ENCODE measurements at regions not wholly inside any gene's neighbourhood (a gene's known extent, or its start where the extent isn't known, plus 50 kb on each side); places are given as distances from the start of the nearest gene placed in this dataset.

- in situ Hi-C loops (cut with MboI; ENCODE audit: low sequenced_read_pairs) = no loop called here
Observed at GRCh38 chr10:65291286-65291685, 1634.5 kb upstream of the LRRTM3 start.

DNA sequence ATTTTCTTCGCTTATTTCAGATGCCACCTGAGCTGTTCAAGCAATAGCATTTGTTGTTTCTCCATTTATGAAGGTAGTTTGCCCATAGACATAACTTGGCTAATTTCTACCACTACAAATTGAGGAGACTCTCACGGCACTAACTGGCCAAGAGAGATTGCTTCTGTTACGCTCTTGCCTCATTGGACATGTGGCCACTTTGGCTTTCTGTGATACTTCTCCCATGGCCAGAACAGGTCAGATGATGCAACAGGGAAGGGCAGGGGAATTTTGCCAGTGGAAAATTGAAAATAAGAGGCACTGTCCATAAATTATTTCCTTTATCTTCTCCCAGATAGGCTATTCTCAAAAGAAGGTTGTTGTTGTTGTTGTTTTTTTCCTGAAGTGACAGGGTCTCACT lies 1633.3 kb upstream of the LRRTM3 start:
- in situ Hi-C loops (cut with MboI; ENCODE audit: low sequenced_read_pairs) = no loop called here

DNA sequence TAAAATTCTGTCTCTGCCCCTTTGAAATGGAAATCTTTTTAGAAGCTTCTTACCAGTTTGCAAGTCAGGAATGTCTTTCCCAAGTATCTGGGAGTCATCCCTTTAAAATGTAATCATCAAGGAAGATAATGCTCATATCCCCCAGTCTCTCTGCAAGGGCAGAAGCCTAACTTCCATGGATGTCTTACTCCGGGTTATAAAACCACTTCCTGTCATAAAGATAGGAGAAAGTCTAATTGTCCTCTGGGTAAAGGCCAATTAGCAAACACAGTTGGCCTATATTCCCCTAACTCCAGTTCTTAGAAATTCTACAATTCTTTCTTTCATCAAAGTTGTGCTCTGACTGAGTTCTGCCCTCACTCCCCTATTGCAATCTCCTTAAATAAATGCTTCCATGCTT lies 1631.5 kb upstream of the LRRTM3 start:
- in situ Hi-C loops (cut with MboI; ENCODE audit: low sequenced_read_pairs) = no loop called here

DNA sequence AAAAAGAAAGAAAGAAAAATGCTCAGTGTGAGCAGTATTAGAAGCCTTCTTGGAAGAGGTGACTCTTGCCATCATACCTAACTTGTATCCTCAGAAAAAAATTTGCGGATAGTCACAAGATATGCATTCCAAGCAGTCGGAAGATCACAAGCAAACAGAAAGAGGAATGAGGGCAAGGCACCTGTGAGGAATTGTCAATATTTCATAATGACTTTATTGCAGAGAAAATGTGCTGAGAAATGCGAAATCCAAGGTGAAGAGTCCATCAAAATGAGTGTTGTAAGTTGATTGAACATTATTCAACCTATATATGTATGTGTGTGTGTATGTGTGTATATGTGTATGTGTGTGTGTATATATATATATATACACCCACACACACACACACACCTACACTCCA lies 1624.7 kb upstream of the LRRTM3 start:
- in situ Hi-C loops (cut with MboI; ENCODE audit: low sequenced_read_pairs) = no loop called here

- in situ Hi-C loops (cut with MboI; ENCODE audit: low sequenced_read_pairs) = no loop called here
Observed at GRCh38 chr10:65306201-65306600, 1619.6 kb upstream of the LRRTM3 start.

- in situ Hi-C loops (cut with MboI; ENCODE audit: low sequenced_read_pairs) = no loop called here
Observed at GRCh38 chr10:65312876-65313275, 1613.0 kb upstream of the LRRTM3 start.

- in situ Hi-C loops (cut with MboI; ENCODE audit: low sequenced_read_pairs) = no loop called here
Observed at GRCh38 chr10:65313406-65313805, 1612.4 kb upstream of the LRRTM3 start.

DNA sequence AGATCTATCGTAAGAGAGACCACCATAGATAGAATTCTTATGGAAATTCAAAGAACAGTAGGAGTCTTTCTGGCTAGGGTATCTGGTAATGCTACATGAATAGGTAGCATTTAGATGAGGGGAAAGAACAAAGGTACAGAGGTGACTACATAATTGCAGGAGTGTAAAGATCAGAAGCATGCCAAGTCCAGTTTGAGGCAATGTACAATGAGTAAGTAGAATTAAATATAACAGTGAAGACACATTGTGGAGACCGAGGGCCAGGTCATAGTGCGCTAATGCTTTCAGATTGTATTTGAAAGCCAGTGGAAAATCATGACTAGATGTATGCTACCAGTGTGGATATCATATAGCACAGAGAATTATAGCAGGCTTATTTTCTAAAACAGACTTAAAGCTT lies 1611.6 kb upstream of the LRRTM3 start:
- in situ Hi-C loops (cut with MboI; ENCODE audit: low sequenced_read_pairs) = no loop called here

- in situ Hi-C loops (cut with MboI; ENCODE audit: low sequenced_read_pairs) = no loop called here
Observed at GRCh38 chr10:65319493-65319892, 1606.3 kb upstream of the LRRTM3 start.

GRCh38 chr10:65320236-65321026 lies 1605.4 kb upstream of the LRRTM3 start:
- in situ Hi-C loops (cut with MboI; ENCODE audit: low sequenced_read_pairs) = no loop called here

DNA sequence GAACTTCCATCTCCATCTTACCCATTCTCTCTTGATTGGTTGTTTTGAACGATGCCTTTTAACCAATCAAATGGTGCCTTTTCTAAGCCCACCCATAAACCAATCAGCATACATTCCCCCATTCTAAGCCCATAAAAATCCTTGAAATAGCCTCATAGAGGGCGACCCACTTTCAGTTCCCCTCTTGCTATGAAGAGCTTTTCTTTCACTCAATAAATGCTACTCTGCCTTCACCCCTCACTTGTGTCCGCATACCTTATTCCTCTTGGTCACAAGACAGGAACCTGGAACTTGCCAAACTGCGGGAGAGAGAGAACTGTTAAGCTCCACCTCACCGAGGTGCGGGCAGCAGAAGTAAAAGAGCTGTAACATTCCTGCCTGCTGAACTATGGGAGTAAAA lies 1602.0 kb upstream of the LRRTM3 start:
- in situ Hi-C loops (cut with MboI; ENCODE audit: low sequenced_read_pairs) = no loop called here

DNA sequence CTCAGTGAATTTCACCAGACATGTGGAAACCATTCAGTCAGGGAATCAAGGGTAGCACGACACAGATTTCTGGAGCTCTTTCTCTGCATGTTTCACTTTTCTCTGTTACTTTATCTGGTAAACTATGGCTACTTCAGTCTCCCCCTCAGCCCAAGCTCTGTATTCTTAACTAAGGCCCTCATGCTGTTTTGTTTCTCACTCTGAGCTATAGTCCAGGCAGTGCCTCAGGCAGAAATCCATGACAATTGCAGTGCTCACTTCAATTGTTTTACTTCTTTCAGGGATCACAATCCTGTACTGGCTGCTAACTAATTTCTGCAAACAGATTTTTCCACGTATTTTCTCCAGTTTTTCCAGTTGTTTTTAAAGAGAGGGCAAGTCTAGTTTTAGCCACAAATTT lies 1599.9 kb upstream of the LRRTM3 start:
- in situ Hi-C loops (cut with MboI; ENCODE audit: low sequenced_read_pairs) = no loop called here

- in situ Hi-C loops (cut with MboI; ENCODE audit: low sequenced_read_pairs) = no loop called here
Observed at GRCh38 chr10:65328486-65328885, 1597.3 kb upstream of the LRRTM3 start.

- in situ Hi-C loops (cut with MboI; ENCODE audit: low sequenced_read_pairs) = no loop called here
Observed at GRCh38 chr10:65335311-65335710, 1590.5 kb upstream of the LRRTM3 start.

GRCh38 chr10:65340340-65340739 lies 1585.5 kb upstream of the LRRTM3 start:
- in situ Hi-C loops (cut with MboI; ENCODE audit: low sequenced_read_pairs) = no loop called here

DNA sequence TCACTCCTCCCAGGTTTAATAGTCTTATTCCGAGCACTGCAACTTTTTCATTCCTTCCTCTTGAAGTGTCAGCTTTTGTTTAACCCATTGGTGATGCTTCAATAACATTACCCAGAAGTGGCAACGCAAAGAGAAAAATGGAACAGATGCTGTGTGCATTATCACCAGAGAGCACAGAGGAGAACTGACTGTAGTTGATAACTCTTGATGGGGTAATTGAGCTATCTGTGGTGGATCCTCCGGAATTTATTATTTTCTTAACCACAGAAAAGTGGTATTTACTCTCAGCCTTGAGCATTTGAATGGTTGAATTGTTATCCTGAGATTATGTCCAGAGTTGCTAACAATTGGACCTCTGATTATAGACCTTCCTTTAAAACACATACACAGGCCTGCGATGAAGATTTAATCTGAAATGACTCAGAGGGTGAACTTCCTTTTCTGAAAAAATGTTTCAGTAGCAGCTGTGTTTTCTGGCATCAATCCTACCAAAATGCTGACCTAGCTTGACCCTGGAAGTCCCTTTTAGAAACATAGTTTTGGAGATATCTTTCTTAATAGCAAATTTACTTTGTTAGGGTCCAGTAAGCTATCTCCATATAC lies 1584.4 kb upstream of the LRRTM3 start:
- in situ Hi-C loops (cut with MboI; ENCODE audit: low sequenced_read_pairs) = no loop called here

DNA sequence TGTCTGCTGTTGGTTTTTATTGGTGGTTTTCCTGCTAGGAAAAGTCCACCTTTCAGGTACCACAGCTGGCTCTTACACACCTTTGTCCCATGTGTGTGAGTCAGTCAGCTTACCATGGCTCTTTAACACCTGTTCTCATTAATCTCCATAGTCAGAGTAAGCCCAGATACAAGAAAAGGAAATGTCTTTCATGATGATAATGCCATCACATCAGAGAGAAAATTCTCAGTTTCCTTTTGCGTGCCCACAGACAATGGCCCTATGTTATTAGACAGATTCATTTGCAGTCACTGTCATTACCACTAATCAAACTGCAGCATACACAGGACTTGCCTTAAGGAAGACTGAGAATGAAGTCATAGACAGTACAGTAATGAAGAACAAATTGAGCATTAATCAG lies 1583.6 kb upstream of the LRRTM3 start:
- in situ Hi-C loops (cut with MboI; ENCODE audit: low sequenced_read_pairs) = no loop called here

DNA sequence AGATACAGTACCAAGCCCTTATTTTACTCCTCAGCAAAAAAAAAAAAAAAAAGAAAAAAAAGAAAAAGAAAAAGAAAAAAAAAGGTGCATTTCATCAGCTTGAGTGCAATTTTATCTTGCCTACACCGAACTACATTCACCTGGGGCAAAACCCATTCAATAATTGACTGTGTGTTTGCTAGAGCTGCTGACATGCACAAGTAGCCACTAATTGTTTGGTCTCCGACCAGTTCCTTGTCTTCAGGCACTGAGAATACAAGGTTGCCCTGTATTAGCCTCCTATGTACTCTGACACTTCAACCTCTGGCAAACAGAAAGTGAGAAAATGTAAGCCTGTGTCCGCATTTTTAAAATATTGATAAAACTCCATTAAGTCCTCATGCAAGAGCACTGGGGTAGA lies 1579.4 kb upstream of the LRRTM3 start:
- in situ Hi-C loops (cut with MboI; ENCODE audit: low sequenced_read_pairs) = no loop called here

- in situ Hi-C loops (cut with MboI; ENCODE audit: low sequenced_read_pairs) = no loop called here
Observed at GRCh38 chr10:65348637-65349036, 1577.2 kb upstream of the LRRTM3 start.

GRCh38 chr10:65350611-65351010 lies 1575.2 kb upstream of the LRRTM3 start:
- in situ Hi-C loops (cut with MboI; ENCODE audit: low sequenced_read_pairs) = no loop called here

DNA sequence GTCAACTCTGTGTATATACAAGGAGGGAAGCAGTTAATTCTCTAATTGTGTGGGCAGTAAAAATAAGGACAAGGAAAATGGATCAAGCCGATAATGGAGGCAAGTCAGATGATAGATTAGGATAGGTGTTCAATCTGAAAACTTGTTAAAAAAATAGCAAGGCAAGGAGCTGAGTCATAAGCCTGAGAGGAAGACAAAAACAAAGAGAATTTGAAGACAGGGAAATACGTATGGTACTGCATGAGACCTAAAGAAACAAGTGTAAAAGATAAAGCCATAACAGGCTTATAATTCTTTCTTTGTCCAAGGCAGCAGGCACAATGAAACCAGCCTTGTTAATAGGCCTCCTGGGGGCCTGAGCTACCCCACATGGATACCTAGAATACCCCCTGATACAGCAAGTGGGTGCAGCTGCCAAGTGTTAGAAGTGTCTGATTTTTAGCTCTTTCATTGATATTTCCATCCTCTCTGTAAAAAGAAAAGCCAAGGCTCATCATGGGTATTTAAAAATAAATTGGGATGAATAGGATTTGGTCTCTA lies 1570.6 kb upstream of the LRRTM3 start:
- in situ Hi-C loops (cut with MboI; ENCODE audit: low sequenced_read_pairs) = no loop called here

DNA sequence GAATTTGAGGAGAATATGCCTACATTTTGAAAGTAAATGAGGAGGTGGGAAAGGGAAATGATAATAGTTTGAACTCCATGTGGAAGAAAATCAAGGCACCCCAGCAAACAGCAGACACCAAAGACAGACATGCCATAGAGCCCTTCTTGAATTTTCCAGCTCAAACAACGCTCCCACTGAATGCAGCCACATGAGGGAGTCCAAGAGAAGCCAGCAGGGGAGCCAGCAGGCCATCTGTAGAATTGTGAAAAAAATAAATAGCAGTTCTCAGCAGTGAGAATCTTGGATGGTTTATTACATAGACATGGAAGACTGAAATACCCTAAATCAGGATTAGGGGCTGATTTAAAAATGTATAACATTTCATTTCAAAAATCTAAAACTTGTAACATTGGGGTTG lies 1567.3 kb upstream of the LRRTM3 start:
- in situ Hi-C loops (cut with MboI; ENCODE audit: low sequenced_read_pairs) = no loop called here

Measured in HL-60/S4 treated with phorbol 12-myristate 13-acetate at 8.2 ng/mL for 4 days and 3 days (cell line).